OCI-LY3 (cell line): ENCODE measurements at regions not wholly inside any gene's neighbourhood (a gene's known extent, or its start where the extent isn't known, plus 50 kb on each side); places are given as distances from the start of the nearest gene placed in this dataset.

ENCODE experiments used
- H2AFZ ChIP-seq: fragments of 200-600, 300-600 bp; shearing (Covaris generic); 2 replicates; pipeline ENCODE4 v1.6.0; 2014; ENCODE audit warnings: antibody characterized with exemption, low read depth, low read length
- H3K27ac ChIP-seq: fragments of 200-600, 300-600 bp; sonication (generic); 2 replicates; pipeline ENCODE4 v1.5.1; 2014; ENCODE audit warnings: mild to moderate bottlenecking, low read length, moderate library complexity, mixed read lengths
- H3K27me3 ChIP-seq: fragments of 200-600, 300-600 bp; sonication (generic); 2 replicates; pipeline ENCODE4 v1.6.1; 2014; ENCODE audit warnings: low read depth, low read length, mixed read lengths
- H3K36me3 ChIP-seq: fragments of 200-600, 300-600 bp; sonication (generic); replicated peaks from 2 replicates; pipeline ENCODE3; 2014; ENCODE audit warnings: low read depth, low read length, mixed read lengths
- H3K4me1 ChIP-seq: fragments of 300-600, 200-600 bp; sonication (generic); 2 replicates; pipeline ENCODE4 v1.6.1; 2014; ENCODE audit warnings: low read length, mixed read lengths
- H3K4me2 ChIP-seq: fragments of 200-600, 300-600 bp; sonication (generic); 2 replicates; pipeline ENCODE4 v1.6.1; 2014; ENCODE audit warnings: low read length, mixed read lengths
- H3K4me3 ChIP-seq: fragments of 300-600, 200-600 bp; sonication (generic); 2 replicates; pipeline ENCODE4 v1.5.1; 2014; ENCODE audit warnings: antibody characterized with exemption, mild to moderate bottlenecking, low read length, moderate library complexity
- H3K79me2 ChIP-seq: fragments of 300-600, 200-600 bp; shearing (Covaris generic); 2 replicates; pipeline ENCODE4 v1.6.1; 2014; ENCODE audit warnings: mild to moderate bottlenecking, low read length, mixed read lengths
- H3K9ac ChIP-seq: fragments of 300-600, 200-600 bp; shearing (Covaris generic); 2 replicates; pipeline ENCODE4 v1.6.0; 2014; ENCODE audit warnings: mild to moderate bottlenecking, low read length, moderate library complexity
- H3K9me3 ChIP-seq: fragments of 200-600, 300-600 bp; shearing (Covaris generic); 2 replicates; pipeline ENCODE4 v1.6.1; 2014; ENCODE audit warnings: low read length, mixed read lengths; ENCODE audit not compliant: insufficient read depth
- H4K20me1 ChIP-seq: fragments of 200-600, 300-600 bp; sonication (generic); 2 replicates; pipeline ENCODE4 v1.6.1; 2016; ENCODE audit warnings: low read length, mixed read lengths; ENCODE audit not compliant: insufficient read depth
- CTCF ChIP-seq: fragments of 200-600, 300-600 bp; sonication (generic); IDR thresholded peaks from 2 replicates; pipeline ENCODE4 v1.5.1; 2014; ENCODE audit warnings: antibody characterized with exemption, low read length, low read depth
- EZH2phosphoT487 ChIP-seq: fragments of 200-600 bp; shearing (Covaris generic); IDR thresholded peaks from 2 replicates; pipeline ENCODE4 v1.6.1; 2018; ENCODE audit warnings: antibody characterized with exemption, mixed run types, low read depth

GRCh38 chr2:84029903-84030575 is 429.0 kb downstream of the SUCLG1 start:
- Histone ChIP-seq H3K36me3 (no peaks in the 10 kb centered on the region), H3K79me2 (no peaks in the 10 kb centered on the region), H3K27ac (no peak overlapping the region), H3K4me3 (no peak overlapping the region), H3K9ac (no peak overlapping the region), H2AFZ (no peak overlapping the region), H3K9me3 (no peaks in the 10 kb centered on the region), H3K27me3 (no peaks in the 10 kb centered on the region), H3K4me2 (no peak overlapping the region), H4K20me1 (no peaks in the 10 kb centered on the region), H3K4me1 (peaks cover 2% of the 10 kb centered on the region; the same call in 1 of the 2 replicates)
- TF ChIP-seq EZH2phosphoT487 (no peak), CTCF (no peak)

- Histone ChIP-seq H3K36me3 (no peaks in the 10 kb centered on the region), H3K9me3 (no peaks in the 10 kb centered on the region), H3K9ac (no peak overlapping the region), H3K79me2 (no peaks in the 10 kb centered on the region), H3K27ac (no peak overlapping the region), H3K4me1 (no peaks in the 10 kb centered on the region), H4K20me1 (no peaks in the 10 kb centered on the region), H2AFZ (no peak overlapping the region), H3K4me2 (no peak overlapping the region), H3K27me3 (no peaks in the 10 kb centered on the region), H3K4me3 (no peak overlapping the region)
- TF ChIP-seq EZH2phosphoT487 (no peak), CTCF (no peak)
These were observed 432.3 kb downstream of the SUCLG1 start for GRCh38 chr2:84026818-84027217.

GRCh38 chr2:84022810-84023431 is 436.2 kb downstream of the SUCLG1 start:
- Histone ChIP-seq H2AFZ (no peak overlapping the region), H4K20me1 (no peaks in the 10 kb centered on the region), H3K9me3 (no peaks in the 10 kb centered on the region), H3K9ac (no peak overlapping the region), H3K4me3 (no peak overlapping the region), H3K27ac (no peak overlapping the region), H3K36me3 (no peaks in the 10 kb centered on the region), H3K27me3 (no peaks in the 10 kb centered on the region), H3K79me2 (no peaks in the 10 kb centered on the region), H3K4me1 (no peaks in the 10 kb centered on the region), H3K4me2 (peak overlapping the region; percentile 15; the same call in 1 of the 2 replicates)
- TF ChIP-seq EZH2phosphoT487: no peak
- peak; percentile 82 for TF ChIP-seq CTCF

GRCh38 chr2:84017010-84017409 is 442.1 kb downstream of the SUCLG1 start:
- TF ChIP-seq EZH2phosphoT487 (no peak), CTCF (no peak)
- H3K27ac ChIP-seq: no peak overlapping the region
- no peaks in the 10 kb centered on the region for H3K4me1 ChIP-seq
- no peak overlapping the region for H2AFZ ChIP-seq
- no peaks in the 10 kb centered on the region for H3K27me3 ChIP-seq
- H3K9me3 ChIP-seq: 0 out of 2 replicates have a peak, but pooled peaks cover 6% of the 10 kb centered on the region
- H3K4me2 ChIP-seq: no peak overlapping the region
- H3K4me3 ChIP-seq: no peak overlapping the region
- no peaks in the 10 kb centered on the region for H3K36me3 ChIP-seq
- no peaks in the 10 kb centered on the region for H3K79me2 ChIP-seq
- H3K9ac ChIP-seq: no peak overlapping the region
- H4K20me1 ChIP-seq: no peaks in the 10 kb centered on the region
